ENCODE measurements at regions not wholly inside any gene's neighbourhood (a gene's known extent, or its start where the extent isn't known, plus 50 kb on each side); places are given as distances from the start of the nearest gene placed in this dataset.

DNA sequence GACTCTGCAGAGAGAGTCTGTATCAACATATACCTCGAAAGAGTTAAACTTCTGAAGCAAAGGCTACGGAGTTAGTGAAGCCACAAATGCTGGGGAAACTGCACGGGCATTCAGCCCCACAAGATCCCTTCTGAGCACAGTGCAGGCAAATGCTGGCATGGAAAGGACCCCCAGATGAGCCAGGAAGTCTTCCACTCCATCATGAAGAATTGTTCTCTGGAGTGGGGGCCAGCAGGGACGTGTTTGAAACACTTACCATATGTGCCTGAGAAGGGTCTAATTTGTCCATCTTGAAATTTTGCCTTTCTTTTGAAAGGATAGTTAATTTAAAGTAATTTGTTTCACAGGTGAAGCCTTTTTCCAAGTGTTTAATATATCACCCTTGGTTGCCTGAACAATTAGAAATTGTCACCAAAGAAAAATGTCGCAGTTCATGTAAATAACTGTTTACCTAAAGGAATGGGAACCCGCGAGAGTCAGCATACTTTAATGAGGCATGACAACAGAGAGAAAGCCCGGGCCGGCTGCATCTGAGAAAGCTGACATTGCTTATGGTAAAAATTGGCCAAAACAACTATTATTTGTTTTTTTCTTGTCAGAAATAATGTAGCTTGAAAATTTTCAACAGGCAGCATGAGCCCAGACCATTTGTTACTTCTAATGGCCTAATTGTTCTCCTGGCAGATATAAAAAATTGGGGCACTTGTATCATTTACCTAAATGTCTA is 287.6 kb upstream of the MGMT start:
- Histone ChIP-seq H3K9me3 (ENCODE audit: low read length) (no peaks in the 10 kb centered on the region), H3K27me3 (ENCODE audit: insufficient read depth, low read length) (no peaks in the 10 kb centered on the region), H3K4me3 (ENCODE audit: low read length) (no peak overlapping the region), H2AFZ (ENCODE audit: low read depth, low read length) (no peak overlapping the region), H3K4me1 (ENCODE audit: insufficient read depth, low read length) (no peaks in the 10 kb centered on the region), H3K36me3 (ENCODE audit: insufficient read depth, low read length) (no peaks in the 10 kb centered on the region)

DNA sequence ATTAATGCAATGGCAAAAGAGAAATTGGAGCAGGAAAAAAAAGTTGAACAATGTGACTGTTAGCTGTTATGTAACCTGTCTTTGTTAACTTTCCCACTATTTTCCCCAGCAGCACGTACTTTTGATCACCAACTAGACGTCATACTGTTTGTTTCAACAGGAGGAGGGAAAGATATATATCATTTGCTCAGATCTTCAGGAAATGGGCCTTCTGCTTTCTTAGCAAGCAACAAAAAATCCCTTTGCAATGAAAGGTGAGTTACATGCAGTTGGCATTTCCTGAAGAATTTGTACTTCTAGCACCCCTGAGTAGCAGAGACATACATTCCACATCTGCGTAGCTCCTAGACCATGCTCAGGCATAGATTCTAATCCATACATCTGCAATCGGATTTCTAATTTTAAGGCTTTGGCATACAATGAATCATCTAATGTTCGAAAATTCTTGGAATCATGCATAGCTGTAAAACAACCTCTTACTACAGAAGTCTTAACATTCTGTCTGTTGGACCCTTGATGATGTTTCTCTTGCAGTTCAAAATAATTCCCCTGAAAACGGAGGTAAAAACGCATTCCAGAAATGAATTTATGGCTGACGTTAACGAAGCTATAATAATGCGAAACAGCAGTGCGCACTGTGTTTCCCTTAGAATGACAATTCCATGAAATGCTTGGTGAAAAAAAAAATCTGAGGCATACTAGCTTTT is 286.9 kb upstream of the MGMT start:
- H3K36me3 ChIP-seq (ENCODE audit: insufficient read depth, low read length): no peaks in the 10 kb centered on the region
- no peaks in the 10 kb centered on the region for H3K9me3 ChIP-seq (ENCODE audit: low read length)
- H2AFZ ChIP-seq (ENCODE audit: low read depth, low read length): no peak overlapping the region
- no peaks in the 10 kb centered on the region for H3K27me3 ChIP-seq (ENCODE audit: insufficient read depth, low read length)
- H3K4me1 ChIP-seq (ENCODE audit: insufficient read depth, low read length): no peaks in the 10 kb centered on the region
- H3K4me3 ChIP-seq (ENCODE audit: low read length): no peak overlapping the region

DNA sequence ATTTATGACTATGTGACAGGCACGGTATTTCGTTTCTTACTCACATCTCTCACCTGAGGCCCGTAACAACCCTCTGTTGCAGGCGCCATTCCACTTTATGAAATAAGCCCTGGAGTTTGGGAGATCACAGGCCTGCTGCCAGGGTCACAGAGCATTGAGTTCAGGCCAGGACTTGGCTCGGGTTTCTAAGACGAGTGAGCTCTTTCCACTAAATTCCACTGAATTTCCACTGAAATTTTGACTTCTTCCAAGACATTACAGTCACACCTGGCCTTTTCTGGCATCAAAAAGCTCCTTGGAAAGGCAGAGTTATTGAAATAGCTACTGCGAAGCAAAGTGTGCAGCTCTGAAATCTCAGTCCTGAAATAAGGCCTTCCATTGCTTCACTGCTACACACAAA is 282.8 kb upstream of the MGMT start:
- H3K4me3 ChIP-seq (ENCODE audit: low read length): no peak overlapping the region
- H3K4me1 ChIP-seq (ENCODE audit: insufficient read depth, low read length): no peaks in the 10 kb centered on the region
- H2AFZ ChIP-seq (ENCODE audit: low read depth, low read length): no peak overlapping the region
- no peaks in the 10 kb centered on the region for H3K36me3 ChIP-seq (ENCODE audit: insufficient read depth, low read length)
- no peaks in the 10 kb centered on the region for H3K9me3 ChIP-seq (ENCODE audit: low read length)
- H3K27me3 ChIP-seq (ENCODE audit: insufficient read depth, low read length): no peaks in the 10 kb centered on the region

DNA sequence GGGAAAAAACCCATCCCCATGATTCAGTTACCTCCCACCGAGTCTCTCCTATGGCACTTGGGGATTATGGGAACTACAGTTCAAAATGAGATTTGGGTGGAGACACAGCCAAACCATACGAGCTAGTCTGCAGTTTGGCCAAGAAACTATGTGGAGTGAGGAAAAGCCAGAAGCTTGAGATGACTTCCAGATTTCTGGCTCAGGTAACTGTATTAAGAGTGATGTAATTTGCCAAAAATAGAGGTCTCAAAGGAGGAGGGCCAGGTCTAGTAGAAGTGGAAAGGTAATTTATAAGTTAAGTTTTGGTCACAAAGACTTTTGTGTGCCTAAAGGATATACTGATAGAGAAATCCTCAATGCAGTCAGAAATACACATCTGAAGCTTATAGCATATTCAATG is 279.7 kb upstream of the MGMT start:
- Histone ChIP-seq H3K4me3 (ENCODE audit: low read length) (no peak overlapping the region), H3K27me3 (ENCODE audit: insufficient read depth, low read length) (no peaks in the 10 kb centered on the region), H2AFZ (ENCODE audit: low read depth, low read length) (no peak overlapping the region), H3K9me3 (ENCODE audit: low read length) (no peaks in the 10 kb centered on the region), H3K4me1 (ENCODE audit: insufficient read depth, low read length) (no peaks in the 10 kb centered on the region), H3K36me3 (ENCODE audit: insufficient read depth, low read length) (no peaks in the 10 kb centered on the region)

DNA sequence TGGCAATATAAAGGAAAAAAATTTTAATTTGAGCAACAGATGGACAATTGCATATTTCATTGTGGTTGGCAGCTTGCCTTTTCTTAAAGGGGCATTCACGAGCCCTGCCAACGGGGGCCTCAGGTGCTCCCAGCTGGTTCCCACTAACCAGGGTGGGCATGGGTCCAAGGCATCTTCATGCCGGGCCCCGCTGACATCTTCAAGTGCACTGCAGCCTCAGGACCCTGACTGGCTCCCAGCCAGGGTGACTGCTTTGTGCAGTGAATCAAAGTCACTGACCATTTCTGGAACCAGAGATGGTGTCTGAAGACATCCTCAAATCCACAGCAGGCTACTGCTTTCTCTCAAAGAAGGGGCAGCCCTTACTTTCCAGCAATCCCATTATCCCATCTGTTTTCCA is 275.2 kb upstream of the MGMT start:
- no peak overlapping the region for H2AFZ ChIP-seq (ENCODE audit: low read depth, low read length)
- no peak overlapping the region for H3K4me3 ChIP-seq (ENCODE audit: low read length)
- no peaks in the 10 kb centered on the region for H3K4me1 ChIP-seq (ENCODE audit: insufficient read depth, low read length)
- no peaks in the 10 kb centered on the region for H3K36me3 ChIP-seq (ENCODE audit: insufficient read depth, low read length)
- no peaks in the 10 kb centered on the region for H3K27me3 ChIP-seq (ENCODE audit: insufficient read depth, low read length)
- no peaks in the 10 kb centered on the region for H3K9me3 ChIP-seq (ENCODE audit: low read length)

DNA sequence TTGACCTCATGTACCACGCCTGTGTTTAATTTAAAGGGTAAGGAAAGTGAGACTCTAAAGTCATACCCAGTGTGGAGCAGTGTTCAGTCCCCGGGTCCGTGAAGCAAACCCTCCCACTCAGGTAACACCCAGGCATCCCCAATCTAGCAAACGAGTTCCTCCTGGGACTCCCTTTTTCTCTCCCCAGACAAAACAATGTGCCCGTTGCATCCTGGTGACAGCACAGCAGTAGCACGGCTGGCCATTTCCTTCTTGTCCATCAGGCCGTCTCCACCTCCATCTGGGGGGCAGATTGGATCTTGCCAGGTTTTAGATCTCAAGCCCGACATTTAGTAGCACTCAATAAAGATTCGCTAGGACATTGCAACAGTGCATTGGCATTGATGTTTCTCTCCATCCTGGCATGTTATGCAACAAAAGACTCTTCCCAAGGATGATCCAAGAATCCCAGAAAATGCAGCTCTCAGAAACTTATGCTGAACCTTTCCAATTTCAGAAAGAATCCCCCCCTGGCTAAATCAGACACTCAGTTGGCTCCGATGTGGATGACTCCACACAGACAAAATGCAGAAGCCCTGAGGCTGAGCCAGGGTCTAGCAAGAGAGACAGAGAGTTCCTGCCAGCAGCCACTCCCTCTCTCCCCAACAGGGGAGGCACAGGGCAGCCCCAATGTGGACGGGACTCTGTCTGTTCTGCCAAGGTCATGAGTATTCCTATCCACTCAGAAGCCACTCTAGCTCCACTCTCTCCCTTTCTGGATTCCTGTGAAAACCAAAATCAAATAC is 274.5 kb upstream of the MGMT start:
- Histone ChIP-seq H2AFZ (ENCODE audit: low read depth, low read length) (no peak overlapping the region), H3K36me3 (ENCODE audit: insufficient read depth, low read length) (no peaks in the 10 kb centered on the region), H3K27me3 (ENCODE audit: insufficient read depth, low read length) (no peaks in the 10 kb centered on the region), H3K4me1 (ENCODE audit: insufficient read depth, low read length) (no peaks in the 10 kb centered on the region), H3K9me3 (ENCODE audit: low read length) (no peaks in the 10 kb centered on the region), H3K4me3 (ENCODE audit: low read length) (no peak overlapping the region)

DNA sequence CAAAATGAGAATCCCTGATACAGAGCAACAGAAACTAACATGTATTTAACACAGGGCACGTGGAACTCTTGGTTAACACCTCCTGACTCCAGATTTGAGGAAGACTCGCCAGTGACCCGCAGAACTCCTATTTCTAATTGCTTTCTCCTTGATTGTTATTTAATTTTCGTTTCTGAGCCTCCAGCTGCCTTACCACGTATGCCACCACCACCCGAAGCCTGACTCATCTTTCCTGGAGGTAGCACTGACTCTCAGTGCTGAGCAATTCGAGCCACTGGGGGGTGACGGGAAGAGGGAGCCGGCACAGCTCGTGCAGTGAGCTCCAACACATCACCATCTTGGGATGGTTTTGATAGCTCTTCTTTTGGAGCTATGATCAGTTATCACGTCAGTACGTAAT is 273.9 kb upstream of the MGMT start:
- H3K27me3 ChIP-seq (ENCODE audit: insufficient read depth, low read length): no peaks in the 10 kb centered on the region
- no peaks in the 10 kb centered on the region for H3K36me3 ChIP-seq (ENCODE audit: insufficient read depth, low read length)
- no peaks in the 10 kb centered on the region for H3K4me1 ChIP-seq (ENCODE audit: insufficient read depth, low read length)

DNA sequence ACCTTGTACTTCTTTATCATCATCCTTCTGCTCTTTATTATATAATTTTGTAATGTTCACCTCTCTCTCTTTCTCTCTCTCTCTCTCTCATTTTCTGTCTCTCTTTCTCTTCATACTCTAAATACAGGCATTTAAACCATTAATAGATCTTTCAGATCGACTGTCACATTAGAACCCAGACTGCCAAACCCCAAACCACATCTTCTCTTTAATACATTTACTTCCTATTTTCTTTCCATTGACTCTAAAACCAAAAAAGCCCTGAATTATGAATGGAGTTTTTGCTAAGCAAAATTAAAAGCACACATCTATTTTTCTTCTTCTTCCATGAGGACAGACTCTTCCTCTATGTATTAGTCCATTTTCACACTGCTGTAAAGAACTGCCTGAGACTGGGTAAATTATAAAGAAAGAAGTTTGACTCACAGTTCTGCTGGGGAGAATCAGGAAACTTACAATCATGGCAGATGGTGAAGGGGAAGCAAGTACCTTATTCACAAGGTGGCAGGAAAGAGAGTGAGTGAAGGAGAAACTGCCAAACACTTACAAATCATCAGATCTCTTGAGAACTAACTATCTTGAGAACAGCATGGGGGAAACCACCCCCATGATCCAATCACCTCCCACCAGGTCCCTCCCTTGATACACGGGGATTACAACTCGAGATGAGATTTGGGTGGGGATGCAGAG is 272.7 kb upstream of the MGMT start:
- Histone ChIP-seq H3K27me3 (ENCODE audit: insufficient read depth, low read length) (no peaks in the 10 kb centered on the region), H3K36me3 (ENCODE audit: insufficient read depth, low read length) (no peaks in the 10 kb centered on the region), H3K4me1 (ENCODE audit: insufficient read depth, low read length) (no peaks in the 10 kb centered on the region), H3K9me3 (ENCODE audit: low read length) (no peaks in the 10 kb centered on the region), H3K4me3 (ENCODE audit: low read length) (no peak overlapping the region), H2AFZ (ENCODE audit: low read depth, low read length) (no peak overlapping the region)

More for the DNA sequence above, 273.9 kb upstream of the MGMT start:
- no peak overlapping the region for H2AFZ ChIP-seq (ENCODE audit: low read depth, low read length)
- H3K4me3 ChIP-seq (ENCODE audit: low read length): no peak overlapping the region
- no peaks in the 10 kb centered on the region for H3K9me3 ChIP-seq (ENCODE audit: low read length)

DNA sequence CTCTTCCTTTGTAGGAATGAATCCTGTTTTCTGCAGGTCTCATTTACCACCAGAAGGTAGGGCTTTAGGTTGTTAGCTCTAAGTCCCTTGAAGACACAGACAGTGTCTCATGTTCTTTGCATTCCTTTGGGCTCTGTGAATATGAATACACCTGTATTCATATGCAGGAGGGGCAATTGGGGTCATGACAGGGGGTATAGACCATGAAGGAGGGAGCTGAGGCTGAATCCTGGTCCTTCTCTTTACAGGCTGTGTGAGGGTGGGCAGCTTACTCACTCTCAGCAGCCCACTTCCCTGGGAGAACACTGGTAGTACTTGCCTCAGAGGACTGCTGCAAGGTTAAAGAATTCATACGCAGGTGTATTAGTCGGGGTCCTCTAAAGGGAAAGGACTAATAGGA is 267.2 kb upstream of the MGMT start:
- H3K9me3 ChIP-seq (ENCODE audit: low read length): no peaks in the 10 kb centered on the region
- H3K4me3 ChIP-seq (ENCODE audit: low read length): no peak overlapping the region
- no peaks in the 10 kb centered on the region for H3K36me3 ChIP-seq (ENCODE audit: insufficient read depth, low read length)
- no peak overlapping the region for H2AFZ ChIP-seq (ENCODE audit: low read depth, low read length)
- H3K27me3 ChIP-seq (ENCODE audit: insufficient read depth, low read length): no peaks in the 10 kb centered on the region
- H3K4me1 ChIP-seq (ENCODE audit: insufficient read depth, low read length): no peaks in the 10 kb centered on the region

DNA sequence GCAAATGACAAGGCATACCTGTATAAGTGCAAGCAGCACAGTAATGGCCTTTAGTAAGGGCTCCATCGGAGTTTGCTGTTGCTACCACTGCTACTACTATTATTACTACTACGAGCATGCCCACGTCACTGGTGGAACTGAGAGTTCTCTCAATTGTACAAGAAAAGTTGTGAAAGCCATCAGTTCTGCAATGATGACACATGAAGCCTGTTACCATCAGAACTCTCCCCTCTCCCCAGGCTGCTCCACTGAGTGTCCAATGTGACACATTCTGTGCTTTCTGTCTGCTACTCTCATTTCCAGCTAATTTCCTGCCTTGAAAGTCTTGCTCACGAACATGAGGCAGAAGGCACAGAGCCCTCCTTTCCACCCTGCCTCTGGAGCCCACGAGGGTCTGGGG is 263.2 kb upstream of the MGMT start:
- no peaks in the 10 kb centered on the region for H3K36me3 ChIP-seq (ENCODE audit: insufficient read depth, low read length)
- no peak overlapping the region for H3K4me3 ChIP-seq (ENCODE audit: low read length)
- no peaks in the 10 kb centered on the region for H3K9me3 ChIP-seq (ENCODE audit: low read length)
- no peak overlapping the region for H2AFZ ChIP-seq (ENCODE audit: low read depth, low read length)
- no peaks in the 10 kb centered on the region for H3K27me3 ChIP-seq (ENCODE audit: insufficient read depth, low read length)
- no peaks in the 10 kb centered on the region for H3K4me1 ChIP-seq (ENCODE audit: insufficient read depth, low read length)

DNA sequence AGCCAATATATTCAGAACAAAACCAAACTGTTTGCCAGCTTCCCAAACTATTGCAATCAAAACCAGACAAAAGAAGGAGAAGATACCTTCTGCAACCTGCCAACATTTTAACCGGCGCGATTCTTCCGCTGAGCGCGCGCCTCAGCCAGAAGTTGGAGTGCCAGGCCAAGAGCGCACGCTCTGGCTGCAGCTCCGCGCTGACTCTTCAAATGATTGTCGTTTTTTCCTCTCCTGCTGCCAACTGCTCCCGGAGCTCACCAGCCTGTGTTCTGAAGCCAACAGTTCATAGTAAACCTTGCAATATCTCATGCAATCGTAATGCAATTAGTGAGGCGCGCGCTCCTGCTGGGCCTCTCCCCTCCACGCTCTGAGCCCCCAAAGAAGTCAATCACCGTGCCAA is 259.7 kb upstream of the MGMT start:
- H3K36me3 ChIP-seq (ENCODE audit: insufficient read depth, low read length): no peaks in the 10 kb centered on the region
- H3K4me1 ChIP-seq (ENCODE audit: insufficient read depth, low read length): no peaks in the 10 kb centered on the region
- no peak overlapping the region for H3K4me3 ChIP-seq (ENCODE audit: low read length)
- H3K9me3 ChIP-seq (ENCODE audit: low read length): no peaks in the 10 kb centered on the region
- no peak overlapping the region for H2AFZ ChIP-seq (ENCODE audit: low read depth, low read length)
- H3K27me3 ChIP-seq (ENCODE audit: insufficient read depth, low read length): no peaks in the 10 kb centered on the region

DNA sequence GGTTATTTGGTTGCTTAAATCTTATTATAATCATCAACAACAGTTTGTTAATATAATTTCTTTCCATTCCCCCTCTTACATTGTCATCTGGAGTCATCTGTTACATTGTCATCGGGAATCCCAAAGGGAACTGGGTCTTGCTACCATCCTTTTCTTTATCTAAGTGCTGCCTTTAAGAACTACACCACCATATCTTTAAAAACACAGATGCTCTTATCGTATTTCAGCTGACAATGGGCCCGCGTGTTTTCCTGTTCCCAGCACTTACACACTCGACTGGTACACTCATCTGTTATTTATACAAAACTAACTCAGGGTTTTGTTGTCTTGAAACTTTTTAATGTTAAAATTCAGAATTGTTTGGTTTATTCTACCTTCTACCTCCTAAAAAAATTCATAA is 256.2 kb upstream of the MGMT start:
- Histone ChIP-seq H3K4me3 (ENCODE audit: low read length) (no peak overlapping the region), H3K9me3 (ENCODE audit: low read length) (no peaks in the 10 kb centered on the region), H3K4me1 (ENCODE audit: insufficient read depth, low read length) (no peaks in the 10 kb centered on the region), H3K27me3 (ENCODE audit: insufficient read depth, low read length) (no peaks in the 10 kb centered on the region), H3K36me3 (ENCODE audit: insufficient read depth, low read length) (no peaks in the 10 kb centered on the region), H2AFZ (ENCODE audit: low read depth, low read length) (no peak overlapping the region)

DNA sequence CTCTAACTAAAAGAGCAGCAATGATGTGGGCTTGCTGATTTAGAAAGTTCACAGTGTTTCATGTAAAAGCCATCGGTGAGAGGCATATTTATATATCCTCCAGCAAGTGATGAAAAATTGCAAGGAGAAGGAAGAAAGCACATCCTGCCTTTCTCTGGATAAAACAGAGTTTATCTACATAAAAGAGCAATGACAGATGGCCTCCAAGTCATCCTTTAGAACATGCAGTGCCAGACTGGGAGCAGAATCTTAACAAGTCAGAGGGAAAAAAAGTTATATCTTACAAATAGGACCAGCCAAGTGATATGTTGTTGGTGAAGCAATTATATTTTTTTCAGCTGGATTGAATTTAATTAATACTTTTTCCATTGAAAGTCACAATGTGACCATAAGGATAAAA is 253.8 kb upstream of the MGMT start:
- Histone ChIP-seq H3K4me1 (ENCODE audit: insufficient read depth, low read length) (no peaks in the 10 kb centered on the region), H3K36me3 (ENCODE audit: insufficient read depth, low read length) (no peaks in the 10 kb centered on the region), H3K4me3 (ENCODE audit: low read length) (no peak overlapping the region), H3K9me3 (ENCODE audit: low read length) (no peaks in the 10 kb centered on the region), H3K27me3 (ENCODE audit: insufficient read depth, low read length) (no peaks in the 10 kb centered on the region), H2AFZ (ENCODE audit: low read depth, low read length) (no peak overlapping the region)
